Ovary (tissue), 7 donors: ENCODE measurements at regions not wholly inside any gene's neighbourhood (a gene's known extent, or its start where the extent isn't known, plus 50 kb on each side); places are given as distances from the start of the nearest gene placed in this dataset.

Experiments
- DNase-seq, 5 donors: peaks; one replicate each; pipeline ENCODE4 v3.0.0-alpha.2; 2019 to 2020
- H3K27ac ChIP-seq, 2 donors: fragments of 200-600 bp; one replicate each; pipeline versions ENCODE4 v1.5.1 to v1.8.0; 2019 to 2022
- H3K27me3 ChIP-seq: fragments of 200-600 bp; one replicate; pipeline ENCODE4 v1.8.0; 2022
- H3K36me3 ChIP-seq: fragments of 200-600 bp; sonication (generic); one replicate; pipeline ENCODE4 v1.5.1; 2019
- H3K4me1 ChIP-seq: one replicate; pipeline ENCODE4 v1.8.1; 2013; ENCODE audit warnings: mild to moderate bottlenecking, moderate library complexity; ENCODE audit not compliant: insufficient read depth
- H3K4me3 ChIP-seq: fragments of 200-600 bp; sonication (generic); one replicate; pipeline ENCODE4 v1.5.1; 2017
- H3K9me3 ChIP-seq, 2 donors: fragments of 200-600 bp in 1 of 2; sonication (generic) in 1 of 2; one replicate each; pipeline versions ENCODE4 v1.5.1 to v1.8.1; 2013 to 2019; ENCODE audit warnings: mild to moderate bottlenecking in 1 of 2, moderate library complexity in 1 of 2
- EP300 ChIP-seq: sonication (generic); formaldehyde crosslinking; IDR thresholded peaks from one replicate; pipeline ENCODE4 v1.6.1; 2017; ENCODE audit warnings: antibody characterized with exemption
- POLR2A ChIP-seq: fragments of 450-650 bp; IDR thresholded peaks from one replicate; pipeline ENCODE4 v1.6.1; 2017; ENCODE audit warnings: antibody characterized with exemption, mild to moderate bottlenecking, moderate library complexity
- WGBS, 3 donors: extraction: QIAGEN DNeasy Blood & Tissue Kit in 1 of 3; methylation state at CpG; one replicate each; pipeline versions ENCODE4 v1.1.5 to v1.1.7; 2013 to 2017; 5-methylcytosine and 5-hydroxymethylcytosine counted together
- intact Hi-C, 4 donors: fragments of 100-400 bp; cut with DNase I; formaldehyde crosslinking; loops; one replicate each; pipeline versions ENCODE4 v1.11.0 to v1.15.1; 2022 to 2023
- TF ChIP-seq, protein P1 (sequence below), 3 donors: fragments of 450-650 bp in 2 of 3; fragments of 200-600 bp in 1 of 3; IDR thresholded peaks; one replicate each; pipeline versions ENCODE4 v1.5.1 to v1.8.0; 2016 to 2022; ENCODE audit warnings: antibody characterized with exemption in 3 of 3, mild to moderate bottlenecking in 1 of 3
- donor health status: DM: no; HTN: no; CAD: no; lungs with moderate emphysema.
- donor health status: DM: no; HTN: no; CAD: no.
- donor health status: Bipolar disorder and iron deficiency.
- donor health status: DM: no; HTN: no; CAD: no.
- donor health status: DM: yes; HTN: yes; CAD: no.

- 46 to 59% (median 46%) methylated on average over 5 of the region's 5 CpGs for WGBS, 3 donors
- H3K27ac ChIP-seq, result no peak overlapping the region
- intact Hi-C loops, result no loop called here
These were observed 132.1 kb upstream of the DPP6 start for GRCh38 chr7:153920126-153920525.

GRCh38 chr7:153920897-153921296 is 131.3 kb upstream of the DPP6 start:
- Histone ChIP-seq H3K4me3 (no peak overlapping the region), H3K4me1 (no peaks in the 10 kb centered on the region), H3K27me3 (no peaks in the 10 kb centered on the region), H3K36me3 (no peaks in the 10 kb centered on the region), H3K9me3 (no peaks in the 10 kb centered on the region), H3K27ac (no peak overlapping the region)
- intact Hi-C loops, result no loop called here
- 60 to 79% (median 68%) methylated on average over 5 of the region's 5 CpGs for WGBS, 3 donors
- no peak for TF ChIP-seq POLR2A
- TF ChIP-seq, protein P1, sequence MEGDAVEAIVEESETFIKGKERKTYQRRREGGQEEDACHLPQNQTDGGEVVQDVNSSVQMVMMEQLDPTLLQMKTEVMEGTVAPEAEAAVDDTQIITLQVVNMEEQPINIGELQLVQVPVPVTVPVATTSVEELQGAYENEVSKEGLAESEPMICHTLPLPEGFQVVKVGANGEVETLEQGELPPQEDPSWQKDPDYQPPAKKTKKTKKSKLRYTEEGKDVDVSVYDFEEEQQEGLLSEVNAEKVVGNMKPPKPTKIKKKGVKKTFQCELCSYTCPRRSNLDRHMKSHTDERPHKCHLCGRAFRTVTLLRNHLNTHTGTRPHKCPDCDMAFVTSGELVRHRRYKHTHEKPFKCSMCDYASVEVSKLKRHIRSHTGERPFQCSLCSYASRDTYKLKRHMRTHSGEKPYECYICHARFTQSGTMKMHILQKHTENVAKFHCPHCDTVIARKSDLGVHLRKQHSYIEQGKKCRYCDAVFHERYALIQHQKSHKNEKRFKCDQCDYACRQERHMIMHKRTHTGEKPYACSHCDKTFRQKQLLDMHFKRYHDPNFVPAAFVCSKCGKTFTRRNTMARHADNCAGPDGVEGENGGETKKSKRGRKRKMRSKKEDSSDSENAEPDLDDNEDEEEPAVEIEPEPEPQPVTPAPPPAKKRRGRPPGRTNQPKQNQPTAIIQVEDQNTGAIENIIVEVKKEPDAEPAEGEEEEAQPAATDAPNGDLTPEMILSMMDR (IDR thresholded peaks at IDR 0.05), result no peak
- TF ChIP-seq EP300, result no peak
- no peak for DNase-seq

More at GRCh38 chr7:153920126-153920525, 132.1 kb upstream of the DPP6 start:
- H3K27me3 ChIP-seq, result no peaks in the 10 kb centered on the region
- no peak for DNase-seq
- H3K36me3 ChIP-seq, result no peaks in the 10 kb centered on the region
- H3K9me3 ChIP-seq, result no peaks in the 10 kb centered on the region
- no peaks in the 10 kb centered on the region for H3K4me1 ChIP-seq
- no peak overlapping the region for H3K4me3 ChIP-seq
- no peak for TF ChIP-seq EP300
- TF ChIP-seq, protein P1 (IDR thresholded peaks at IDR 0.05), result no peak
- TF ChIP-seq POLR2A, result no peak

- no peak overlapping the region for H3K27ac ChIP-seq
- no peak overlapping the region for H3K4me3 ChIP-seq
- no peak for DNase-seq
- H3K9me3 ChIP-seq, result no peaks in the 10 kb centered on the region
- intact Hi-C loops, result no loop called here
- H3K4me1 ChIP-seq, result no peaks in the 10 kb centered on the region
- H3K36me3 ChIP-seq, result no peaks in the 10 kb centered on the region
- no peaks in the 10 kb centered on the region for H3K27me3 ChIP-seq
- TF ChIP-seq POLR2A (no peak), EP300 (no peak)
- TF ChIP-seq, protein P1 (IDR thresholded peaks at IDR 0.05), result no peak
- WGBS, 3 donors, result 65 to 75% (median 68%) methylated on average over 3 of the region's 3 CpGs
These were observed 130.8 kb upstream of the DPP6 start for GRCh38 chr7:153921408-153921807.

DNA sequence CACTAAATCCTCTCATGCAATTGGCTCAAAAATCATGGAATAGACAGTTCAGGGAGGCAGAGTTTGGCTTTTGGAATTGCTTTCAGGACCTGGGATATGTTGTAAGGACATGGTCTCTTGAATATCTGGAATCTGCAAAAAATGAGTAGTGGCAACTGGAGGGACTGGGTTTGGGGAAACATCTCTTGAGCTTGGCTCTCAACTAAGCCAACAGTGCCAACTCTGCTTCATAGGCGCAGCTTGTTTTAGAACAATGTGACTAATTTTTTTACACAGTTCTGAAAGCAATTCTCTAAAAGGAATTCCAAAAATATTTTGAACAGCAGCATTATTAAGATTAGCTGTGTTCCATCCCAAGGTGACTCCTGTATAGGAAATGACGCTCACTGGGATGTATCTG is 121.5 kb upstream of the DPP6 start:
- WGBS, 3 donors, result 39 to 46% (median 40%) methylated on average over 2 of the region's 2 CpGs
- TF ChIP-seq EP300, result no peak
- TF ChIP-seq POLR2A, result no peak
- TF ChIP-seq, protein P1 (IDR thresholded peaks at IDR 0.05), result no peak
- no peaks in the 10 kb centered on the region for H3K27me3 ChIP-seq

DNA sequence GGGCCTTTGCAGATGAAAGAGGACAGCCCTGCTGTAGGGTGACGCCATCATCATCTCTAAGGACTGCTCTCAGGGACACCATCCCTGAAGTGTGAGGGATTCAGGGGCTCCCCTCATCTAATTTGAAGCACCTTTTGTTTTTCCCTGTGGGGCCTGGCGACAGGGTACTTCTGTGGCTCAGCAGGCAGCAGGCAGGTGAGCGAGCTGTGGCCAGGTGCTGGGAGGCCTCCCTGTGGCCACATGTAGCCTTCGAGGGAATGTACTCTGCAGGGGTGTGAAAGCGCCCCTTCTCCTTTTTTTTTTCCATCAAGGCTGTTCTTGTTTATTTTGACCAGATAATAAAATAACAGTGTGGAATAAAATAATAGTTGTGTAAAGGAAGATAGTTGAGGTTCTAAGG is 118.2 kb upstream of the DPP6 start:
- Histone ChIP-seq H3K27me3 (no peaks in the 10 kb centered on the region), H3K9me3 (no peaks in the 10 kb centered on the region), H3K4me3 (no peak overlapping the region), H3K27ac (no peak overlapping the region), H3K36me3 (no peaks in the 10 kb centered on the region), H3K4me1 (no peaks in the 10 kb centered on the region)
- intact Hi-C loops, result no loop called here
- WGBS, 3 donors, result 76 to 88% (median 77%) methylated on average over 5 of the region's 5 CpGs
- DNase-seq, result no peak
- TF ChIP-seq, protein P1 (IDR thresholded peaks at IDR 0.05), result no peak
- TF ChIP-seq POLR2A (no peak), EP300 (no peak)

More for the DNA sequence above, 121.5 kb upstream of the DPP6 start:
- no peak for DNase-seq
- no peaks in the 10 kb centered on the region for H3K36me3 ChIP-seq
- H3K4me3 ChIP-seq, result no peak overlapping the region
- intact Hi-C loops, result no loop called here
- no peak overlapping the region for H3K27ac ChIP-seq
- H3K4me1 ChIP-seq, result no peaks in the 10 kb centered on the region
- no peaks in the 10 kb centered on the region for H3K9me3 ChIP-seq
